Urinary bladder (tissue), 3 donors: ENCODE measurements at regions not wholly inside any gene's neighbourhood (a gene's known extent, or its start where the extent isn't known, plus 50 kb on each side); places are given as distances from the start of the nearest gene placed in this dataset.

ENCODE experiments used
- DNase-seq: peaks from one replicate; pipeline ENCODE4 v3.0.0-alpha.2; 2015; ENCODE audit errors: extremely low spot score
- H3K27ac ChIP-seq: one replicate; pipeline ENCODE4 v1.5.1; 2013; ENCODE audit warnings: low read depth, mild to moderate bottlenecking, moderate library complexity
- H3K36me3 ChIP-seq: one replicate; pipeline ENCODE4 v1.6.1; 2013; ENCODE audit warnings: mild to moderate bottlenecking, moderate library complexity; ENCODE audit not compliant: insufficient read depth
- H3K4me1 ChIP-seq: one replicate; pipeline ENCODE4 v1.6.1; 2013; ENCODE audit warnings: mild to moderate bottlenecking, moderate library complexity; ENCODE audit not compliant: insufficient read depth
- H3K4me3 ChIP-seq: one replicate; pipeline ENCODE4 v1.5.1; 2013; ENCODE audit warnings: low read depth, low read length
- WGBS: extraction: QIAGEN DNeasy Blood & Tissue Kit; methylation state at CpG from one replicate; pipeline ENCODE4 v1.1.7; 2013; 5-methylcytosine and 5-hydroxymethylcytosine counted together
- donor health status: healthy with polysubstance abuse.
- donor health status: healthy.

DNA sequence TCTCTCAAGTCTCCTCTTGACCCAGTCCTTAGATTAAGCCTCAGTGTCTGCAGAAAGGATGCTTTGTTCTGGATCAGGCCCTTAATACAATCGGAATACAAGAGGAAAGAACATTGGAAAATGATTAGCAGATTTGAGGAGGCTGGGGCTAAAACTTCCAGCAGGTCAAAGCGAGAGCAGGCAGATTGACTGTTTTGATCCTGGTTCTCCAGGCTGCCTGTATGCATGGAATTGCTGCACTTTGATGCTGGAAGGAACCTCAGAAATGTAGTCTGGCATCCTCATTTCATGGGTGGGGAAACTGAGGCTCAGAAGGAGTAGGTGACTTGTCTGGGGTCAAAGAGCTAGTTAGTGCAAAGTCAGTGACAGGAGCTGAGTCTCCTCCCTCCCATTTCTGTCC is 202.8 kb downstream of the EMX2 start:
- no peak overlapping the region for H3K4me3 ChIP-seq
- no peak overlapping the region for H3K27ac ChIP-seq

DNA sequence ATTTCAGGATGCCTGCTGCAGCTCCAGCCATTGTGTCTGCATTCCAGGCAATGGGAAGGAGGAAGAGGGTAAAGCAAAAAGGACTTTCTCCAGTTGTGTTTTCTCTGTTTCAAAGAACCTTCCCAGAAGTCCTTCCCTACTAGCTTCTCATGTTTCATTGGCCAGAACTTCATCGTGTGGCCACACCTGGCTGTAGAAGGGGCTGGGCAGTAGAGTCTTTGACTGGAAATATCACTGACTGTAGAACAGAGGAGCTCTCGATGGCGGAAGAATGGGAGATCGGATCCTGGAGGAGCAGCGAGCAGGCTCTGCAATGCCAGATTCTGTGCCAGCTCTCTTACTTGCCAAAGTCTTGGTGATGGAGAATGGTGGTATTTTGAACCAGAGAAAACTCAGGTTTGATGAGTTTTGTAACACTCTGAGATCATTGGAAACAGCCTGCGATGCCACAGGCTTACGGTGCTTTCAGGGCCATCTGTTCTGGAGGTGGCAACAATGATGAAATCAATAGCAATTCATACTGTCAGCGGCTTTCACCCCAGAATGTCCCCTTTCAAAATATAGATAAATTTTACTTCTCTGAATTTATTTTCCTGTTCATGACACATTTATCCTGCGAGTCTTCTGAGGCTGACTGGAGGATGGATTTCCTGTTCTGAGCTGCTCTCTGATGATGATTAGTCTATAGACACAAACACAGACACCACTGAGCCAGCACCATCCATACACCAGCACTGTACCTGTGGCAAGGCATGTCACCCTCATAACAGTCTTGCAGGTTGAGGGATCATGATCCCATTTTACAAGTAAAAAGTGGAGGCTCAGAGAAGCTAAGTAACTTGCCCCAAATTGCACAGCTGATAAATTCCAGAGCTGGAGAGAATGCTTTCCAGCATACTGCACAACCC is 204.2 kb downstream of the EMX2 start:
- DNase-seq, result no peak
- H3K36me3 ChIP-seq, result no peaks in the 10 kb centered on the region
- no peak overlapping the region for H3K4me3 ChIP-seq
- 82% methylated on average over 9 of the region's 9 CpGs for WGBS
- no peak overlapping the region for H3K27ac ChIP-seq
- no peaks in the 10 kb centered on the region for H3K4me1 ChIP-seq

More for the DNA sequence above, 202.8 kb downstream of the EMX2 start:
- Histone ChIP-seq H3K4me1 (no peaks in the 10 kb centered on the region), H3K36me3 (no peaks in the 10 kb centered on the region)
- no peak for DNase-seq
- 80% methylated on average over 2 of the region's 2 CpGs for WGBS

DNA sequence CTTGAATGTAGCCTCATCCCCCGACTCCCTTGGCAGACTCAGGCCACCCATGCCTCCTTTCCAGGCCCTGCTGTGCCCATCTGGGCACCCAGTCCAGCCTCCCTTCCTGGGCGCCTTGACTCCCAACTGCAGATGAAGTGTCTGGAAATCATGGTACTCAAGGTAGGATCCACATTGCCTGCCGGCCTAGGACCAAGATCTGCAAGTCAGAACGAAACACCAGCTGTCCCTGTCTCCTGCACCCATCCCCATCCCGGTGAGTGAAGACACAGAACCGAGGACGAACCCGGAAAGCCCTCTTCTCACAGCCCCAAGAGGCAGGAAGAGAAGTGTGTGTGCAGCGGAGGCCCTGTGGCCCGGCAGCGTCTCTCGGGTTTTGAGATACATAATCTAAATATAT is 205.1 kb downstream of the EMX2 start:
- DNase-seq, result no peak
- WGBS, result 83% methylated on average over 12 of the region's 12 CpGs
- Histone ChIP-seq H3K27ac (no peak overlapping the region), H3K36me3 (no peaks in the 10 kb centered on the region), H3K4me1 (no peaks in the 10 kb centered on the region), H3K4me3 (no peak overlapping the region)

DNA sequence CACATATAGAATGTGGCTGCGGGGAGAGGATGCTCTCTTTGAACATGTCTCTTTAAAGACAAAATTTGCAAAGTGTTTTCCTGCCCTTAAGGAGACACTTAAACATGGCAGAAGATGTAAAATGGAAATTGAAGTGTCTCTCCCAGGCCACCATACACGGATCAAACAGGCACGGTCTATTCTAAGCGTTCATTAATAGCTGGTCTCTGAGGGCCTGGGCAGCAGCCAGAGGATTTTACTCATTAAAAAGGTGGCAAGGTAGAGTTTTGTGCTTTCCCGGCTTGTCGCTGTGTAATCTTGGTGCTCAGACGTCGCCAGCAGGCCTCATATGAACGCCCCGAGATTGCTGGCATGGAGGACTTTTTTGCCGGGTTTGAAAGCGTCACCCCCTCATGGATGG is 205.5 kb downstream of the EMX2 start:
- H3K27ac ChIP-seq, result no peak overlapping the region
- no peaks in the 10 kb centered on the region for H3K4me1 ChIP-seq
- no peak overlapping the region for H3K4me3 ChIP-seq
- WGBS, result 79% methylated on average over 12 of the region's 12 CpGs
- no peak for DNase-seq
- no peaks in the 10 kb centered on the region for H3K36me3 ChIP-seq

DNA sequence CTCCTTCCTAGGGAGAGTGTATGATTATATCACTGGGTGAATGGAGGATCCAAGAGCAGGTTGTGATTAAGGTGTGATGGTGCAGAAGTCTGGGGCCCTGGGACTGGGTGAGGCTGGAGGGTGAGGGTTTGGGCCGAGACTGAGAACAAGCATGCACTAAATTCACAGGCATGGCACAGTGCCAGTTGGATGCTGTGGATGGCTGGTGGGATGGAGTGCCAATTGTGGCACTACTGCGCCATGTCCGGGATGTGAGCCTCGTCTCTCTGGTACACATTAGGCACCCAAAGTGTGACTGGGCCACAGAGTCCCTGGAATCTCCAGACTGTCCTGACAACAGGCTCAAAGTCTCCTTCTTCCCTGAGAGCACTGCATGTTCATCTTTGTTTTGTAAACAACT is 208.1 kb downstream of the EMX2 start:
- Histone ChIP-seq H3K36me3 (no peaks in the 10 kb centered on the region), H3K4me3 (no peak overlapping the region), H3K4me1 (no peaks in the 10 kb centered on the region), H3K27ac (no peak overlapping the region)
- WGBS, result 90% methylated on average over 4 of the region's 4 CpGs
- no peak for DNase-seq

DNA sequence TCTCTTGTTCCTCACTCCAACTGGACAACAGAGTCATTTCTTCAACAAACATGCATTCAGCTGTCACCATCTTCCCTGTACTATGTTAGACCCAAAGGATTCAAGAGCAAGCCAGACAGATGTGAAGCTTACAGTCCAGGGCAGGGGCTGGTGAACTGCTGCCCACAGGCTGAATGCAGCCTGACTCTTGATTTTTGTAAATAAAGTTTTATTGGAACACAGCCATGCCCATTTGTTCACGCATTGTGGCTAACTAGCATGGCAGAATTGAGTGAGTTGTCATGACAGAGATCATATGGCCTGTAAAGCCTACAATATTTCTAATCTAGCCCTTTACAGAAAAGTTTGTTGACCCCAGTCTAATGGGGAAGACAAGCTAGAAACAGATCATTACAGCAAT is 208.7 kb downstream of the EMX2 start:
- no peak overlapping the region for H3K4me3 ChIP-seq
- no peaks in the 10 kb centered on the region for H3K36me3 ChIP-seq
- no peak for DNase-seq
- H3K4me1 ChIP-seq, result no peaks in the 10 kb centered on the region
- no peak overlapping the region for H3K27ac ChIP-seq
- WGBS, result 89% methylated on average over 1 of the region's 1 CpG

DNA sequence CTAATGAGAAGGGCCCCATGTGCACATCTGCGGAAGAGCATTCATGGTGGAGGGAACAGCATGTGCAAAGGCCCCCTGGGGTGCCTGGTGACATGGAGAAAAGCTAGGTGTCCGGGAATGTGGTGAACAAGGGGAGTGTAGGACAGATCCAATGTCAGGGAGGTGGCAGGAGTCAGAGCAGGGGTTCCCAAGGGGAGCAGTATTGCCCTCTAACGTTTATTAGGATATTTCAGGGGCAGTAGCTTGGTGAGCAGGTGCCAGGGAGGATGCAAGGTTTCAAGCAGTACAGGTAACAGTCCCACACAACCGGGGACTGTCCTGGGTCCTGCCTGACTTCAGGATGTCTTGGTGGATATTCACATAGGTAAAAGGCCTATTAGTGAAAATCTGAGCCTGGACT is 209.6 kb downstream of the EMX2 start:
- H3K36me3 ChIP-seq, result no peaks in the 10 kb centered on the region
- no peak overlapping the region for H3K4me3 ChIP-seq
- no peak overlapping the region for H3K27ac ChIP-seq
- WGBS, result 73% methylated on average over 4 of the region's 4 CpGs
- no peak for DNase-seq
- no peaks in the 10 kb centered on the region for H3K4me1 ChIP-seq

DNA sequence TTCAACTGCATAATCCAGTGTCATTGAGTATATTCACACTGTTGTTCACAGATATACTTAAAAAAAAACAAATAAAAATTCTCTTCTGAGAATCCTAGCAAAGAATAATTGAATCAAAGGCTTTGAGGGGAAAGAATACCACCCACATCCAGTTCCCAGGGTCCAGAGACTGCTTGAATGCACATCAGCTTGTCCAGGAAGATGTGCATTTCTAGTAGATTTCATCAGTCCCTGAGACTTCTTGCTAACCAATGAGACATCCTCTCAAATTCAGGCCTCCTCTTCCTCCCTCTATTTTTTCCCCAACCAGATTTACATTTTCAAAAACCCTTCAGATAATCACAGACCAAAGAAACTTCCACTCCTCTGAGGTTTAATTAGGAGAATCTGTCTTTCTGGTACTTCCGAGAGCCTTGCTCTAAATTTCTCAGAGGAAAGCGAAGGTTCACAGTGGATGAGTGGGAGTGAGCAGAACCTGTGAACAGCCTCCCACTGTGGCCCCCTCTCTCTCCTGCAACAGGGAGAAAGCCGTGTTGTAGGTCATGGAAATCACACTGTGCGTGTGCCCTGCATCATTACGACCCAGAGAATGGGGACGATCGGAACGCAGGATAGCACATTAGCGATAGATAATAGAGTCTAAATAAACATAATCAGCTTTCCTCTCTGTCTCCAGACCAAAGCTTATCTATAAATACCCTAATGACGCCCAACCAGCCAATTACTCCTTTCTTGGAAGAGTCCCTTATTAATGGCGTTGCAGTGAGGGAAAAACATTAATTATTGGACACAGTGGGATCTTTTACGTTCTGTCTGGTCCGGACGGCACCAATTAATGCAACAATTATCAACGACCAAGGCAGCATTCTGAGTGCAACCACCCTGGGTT is 212.5 kb downstream of the EMX2 start:
- H3K4me1 ChIP-seq, result no peaks in the 10 kb centered on the region
- H3K36me3 ChIP-seq, result no peaks in the 10 kb centered on the region
- no peak overlapping the region for H3K27ac ChIP-seq
- WGBS, result 64% methylated on average over 15 of the region's 15 CpGs
- H3K4me3 ChIP-seq, result no peak overlapping the region
- DNase-seq, result no peak

DNA sequence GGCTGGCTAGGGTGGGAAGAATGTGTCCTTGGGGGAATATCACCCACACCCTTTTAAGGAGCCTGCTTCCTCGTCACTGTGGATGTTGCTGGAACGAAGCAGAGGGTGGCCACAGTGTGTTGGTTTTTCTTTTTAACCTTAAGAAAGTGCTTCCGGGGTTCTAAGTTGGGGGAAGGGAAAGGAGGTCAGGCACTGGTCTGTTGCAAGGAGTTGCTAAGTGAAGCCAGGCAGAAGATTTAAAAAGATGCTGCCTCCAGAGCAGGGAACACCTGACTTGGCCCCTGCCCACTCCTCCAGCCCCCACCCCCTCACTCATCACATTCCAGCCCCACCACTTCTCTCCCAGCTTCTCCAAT is 213.1 kb downstream of the EMX2 start:
- Histone ChIP-seq H3K4me1 (no peaks in the 10 kb centered on the region), H3K27ac (no peak overlapping the region), H3K36me3 (no peaks in the 10 kb centered on the region), H3K4me3 (no peak overlapping the region)
- 44% methylated on average over 3 of the region's 3 CpGs for WGBS
- no peak for DNase-seq

DNA sequence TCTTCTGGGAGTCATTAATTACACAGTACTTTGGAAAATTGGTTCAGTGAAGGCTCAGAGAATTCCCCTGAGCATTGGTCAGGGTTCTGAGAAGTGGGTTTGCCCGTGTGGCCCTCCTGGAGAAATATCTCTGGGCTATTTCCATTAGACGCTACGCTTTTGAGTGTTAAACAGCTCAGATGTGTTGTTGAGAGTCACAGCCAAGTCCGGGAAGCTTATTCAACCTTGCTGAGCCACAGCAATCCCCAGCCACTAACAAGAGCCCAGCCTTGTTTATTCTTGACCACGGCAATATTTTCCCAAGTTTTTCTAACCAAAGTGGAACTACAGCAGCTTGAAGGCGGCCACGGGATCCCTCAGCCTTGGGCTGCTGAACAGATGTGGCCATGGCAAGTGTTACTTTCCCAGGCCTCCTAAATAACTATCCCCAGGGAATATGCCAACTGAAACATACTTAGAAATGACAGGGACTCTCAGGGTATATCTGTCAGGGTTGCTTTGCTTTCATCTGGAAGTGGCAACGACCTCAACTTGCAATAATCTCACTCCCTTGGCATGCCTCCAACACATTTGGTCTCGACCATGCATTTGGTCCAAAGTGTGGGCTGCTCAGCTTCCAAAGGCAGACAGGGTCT is 214.7 kb downstream of the EMX2 start:
- DNase-seq, result no peak
- no peaks in the 10 kb centered on the region for H3K4me1 ChIP-seq
- WGBS, result 54% methylated on average over 9 of the region's 9 CpGs
- H3K36me3 ChIP-seq, result no peaks in the 10 kb centered on the region
- H3K4me3 ChIP-seq, result no peak overlapping the region
- no peak overlapping the region for H3K27ac ChIP-seq

DNA sequence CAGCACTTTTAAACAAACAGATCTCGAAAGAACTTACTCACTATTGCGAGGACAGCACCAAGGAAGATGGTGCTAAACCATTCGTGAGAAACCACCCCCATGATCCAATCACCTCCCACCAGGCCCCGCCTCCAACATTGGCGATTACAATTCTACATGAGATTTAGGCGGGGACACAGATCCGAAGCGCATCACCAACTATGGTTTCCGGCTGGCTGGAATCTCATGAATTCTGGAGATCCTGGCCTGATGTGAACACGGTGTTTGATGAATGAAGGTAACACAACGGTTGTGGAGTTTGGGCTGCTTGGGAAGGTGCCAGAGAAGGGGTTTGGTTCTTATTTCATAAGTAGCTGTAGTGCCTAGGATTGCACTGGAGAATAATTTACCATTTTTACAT is 216.7 kb downstream of the EMX2 start:
- Histone ChIP-seq H3K4me3 (no peak overlapping the region), H3K36me3 (no peaks in the 10 kb centered on the region), H3K27ac (no peak overlapping the region), H3K4me1 (no peaks in the 10 kb centered on the region)
- 91% methylated on average over 11 of the region's 11 CpGs for WGBS
- DNase-seq, result no peak

DNA sequence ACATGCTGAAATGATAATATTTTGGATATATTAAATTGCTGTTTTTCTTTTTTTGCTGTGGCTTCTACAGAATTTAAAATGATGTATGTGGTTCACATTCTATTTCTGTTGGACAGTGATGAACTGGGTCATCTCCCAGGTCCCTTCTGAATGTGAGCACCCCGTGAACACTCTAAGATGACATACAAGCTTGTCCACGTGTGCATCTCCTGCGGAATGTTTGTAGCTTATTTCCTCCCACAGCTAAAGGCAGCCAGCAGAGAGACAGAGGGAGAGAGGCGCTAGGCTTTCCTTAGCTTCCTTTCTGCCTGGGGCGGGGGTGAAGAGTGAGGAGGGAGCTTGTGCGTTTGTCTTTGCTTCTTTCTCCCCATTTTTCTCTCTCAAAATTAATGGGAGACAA is 219.1 kb downstream of the EMX2 start:
- Histone ChIP-seq H3K4me3 (no peak overlapping the region), H3K4me1 (no peaks in the 10 kb centered on the region), H3K36me3 (no peaks in the 10 kb centered on the region), H3K27ac (no peak overlapping the region)
- DNase-seq, result no peak
- WGBS, result 62% methylated on average over 6 of the region's 6 CpGs

DNA sequence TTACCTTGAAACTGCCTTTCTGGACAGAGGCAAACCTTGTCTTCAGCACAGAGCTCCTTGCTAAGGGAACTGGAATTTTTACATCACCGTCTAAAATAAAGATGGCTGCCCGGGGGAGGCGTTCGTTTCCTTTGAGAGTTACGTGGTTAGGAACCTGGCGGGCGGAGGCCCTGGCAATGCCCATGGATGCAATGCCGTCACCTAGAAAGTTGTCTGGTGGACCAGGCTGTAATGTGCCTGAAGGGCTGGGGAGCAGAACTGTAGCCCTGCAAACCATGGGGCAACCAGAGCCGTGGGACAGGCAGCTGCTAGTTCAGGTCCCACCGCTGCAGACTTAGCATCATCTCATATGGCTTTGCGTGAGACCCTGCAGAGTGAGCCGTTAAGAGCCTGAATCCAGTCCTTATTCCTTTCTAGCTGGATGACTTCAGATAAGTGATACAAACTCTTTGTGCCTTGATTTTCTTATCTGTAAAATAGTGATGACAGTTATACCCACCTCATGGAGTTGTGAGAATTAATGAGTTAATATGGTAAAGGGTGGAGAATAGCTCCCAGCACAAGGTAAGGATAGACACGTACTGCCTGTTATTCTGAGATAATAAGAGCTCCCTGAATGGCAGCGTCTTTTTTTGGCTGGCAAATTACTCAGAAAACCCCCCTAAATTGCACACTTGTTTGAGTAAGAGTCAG is 219.7 kb downstream of the EMX2 start:
- Histone ChIP-seq H3K36me3 (no peaks in the 10 kb centered on the region), H3K4me3 (no peak overlapping the region), H3K4me1 (no peaks in the 10 kb centered on the region), H3K27ac (no peak overlapping the region)
- WGBS, result 74% methylated on average over 14 of the region's 14 CpGs
- no peak for DNase-seq
